WTC11 (cell line): ENCODE measurements at regions not wholly inside any gene's neighbourhood (a gene's known extent, or its start where the extent isn't known, plus 50 kb on each side); places are given as distances from the start of the nearest gene placed in this dataset.

ENCODE experiments used
- AFF4 ChIP-seq: sonication (generic); formaldehyde crosslinking; IDR thresholded peaks from 2 replicates; pipeline ENCODE4 v1.8.1; 2023; ENCODE audit warnings: mild to moderate bottlenecking, missing genetic modification reagents, borderline replicate concordance
- CREB1 ChIP-seq: sonication (generic); formaldehyde crosslinking; IDR thresholded peaks from 2 replicates; pipeline ENCODE4 v1.8.0; 2023; ENCODE audit warnings: mild to moderate bottlenecking, missing genetic modification reagents
- CTCF ChIP-seq: fragments of 200-600 bp; IDR thresholded peaks from 2 replicates; pipeline ENCODE4 v1.8.0; 2022; ENCODE audit warnings: antibody characterized with exemption
- ESRRA ChIP-seq: sonication (generic); formaldehyde crosslinking; IDR thresholded peaks from 2 replicates; pipeline ENCODE4 v1.8.1; 2022; ENCODE audit warnings: mild to moderate bottlenecking, missing genetic modification reagents, borderline replicate concordance
- IRF2 ChIP-seq: sonication (generic); formaldehyde crosslinking; IDR thresholded peaks from 2 replicates; pipeline ENCODE4 v1.8.0; 2022; ENCODE audit warnings: low read depth, missing genetic modification reagents, borderline replicate concordance
- MAX ChIP-seq: sonication (generic); formaldehyde crosslinking; IDR thresholded peaks from 2 replicates; pipeline ENCODE4 v1.8.0; 2022; ENCODE audit warnings: mild to moderate bottlenecking, missing genetic modification reagents
- NR2C2 ChIP-seq: sonication (generic); formaldehyde crosslinking; IDR thresholded peaks from 2 replicates; pipeline ENCODE4 v1.8.0; 2022; ENCODE audit warnings: mild to moderate bottlenecking, missing genetic modification reagents
- PRRX2 ChIP-seq: fragments of 250-450 bp; sonication (Bioruptor Pico); IDR thresholded peaks from 2 replicates; pipeline ENCODE4 v1.8.0; 2021; ENCODE audit warnings: mild to moderate bottlenecking
- SMAD4 ChIP-seq: sonication (generic); formaldehyde crosslinking; IDR thresholded peaks from 2 replicates; pipeline ENCODE4 v1.8.0; 2022; ENCODE audit warnings: mild to moderate bottlenecking, missing genetic modification reagents
- SP1 ChIP-seq: sonication (generic); formaldehyde crosslinking; conservative IDR thresholded peaks from 2 replicates; pipeline ENCODE4 v1.8.1; 2022; ENCODE audit warnings: missing genetic modification reagents
- USF1 ChIP-seq: sonication (generic); formaldehyde crosslinking; IDR thresholded peaks from 2 replicates; pipeline ENCODE4 v1.8.0; 2022; ENCODE audit warnings: mild to moderate bottlenecking, missing genetic modification reagents
- ZMAT4 ChIP-seq: fragments of 250-450 bp; sonication (Bioruptor Pico); IDR thresholded peaks from 2 replicates; pipeline ENCODE4 v1.9.0; 2021; ENCODE audit warnings: mild to moderate bottlenecking
- ZNF232 ChIP-seq: sonication (generic); formaldehyde crosslinking; IDR thresholded peaks from 2 replicates; pipeline ENCODE4 v1.8.0; 2022; ENCODE audit warnings: mild to moderate bottlenecking, missing genetic modification reagents
- ZNF671 ChIP-seq: fragments of 250-450 bp; sonication (Bioruptor Pico); IDR thresholded peaks from 2 replicates; pipeline ENCODE4 v1.8.0; 2021; ENCODE audit warnings: mild to moderate bottlenecking

- TF ChIP-seq ZNF232 (no peak), ESRRA (CRISPR knock-in tag) (no peak), CTCF (no peak), CREB1 (CRISPR knock-in tag) (no peak), PRRX2 (CRISPR knock-in tag) (no peak), MAX (CRISPR knock-in tag) (no peak), SP1 (CRISPR knock-in tag) (no peak), USF1 (CRISPR knock-in tag) (no peak), AFF4 (no peak), ZNF671 (CRISPR knock-in tag) (no peak), SMAD4 (CRISPR knock-in tag) (no peak), NR2C2 (no peak), ZMAT4 (CRISPR knock-in tag) (no peak), IRF2 (CRISPR knock-in tag) (no peak)
These were observed 196.6 kb upstream of the CELF4 start for GRCh38 chr18:37762076-37762621.
